Gastroesophageal sphincter (tissue), 3 donors: ENCODE measurements at regions not wholly inside any gene's neighbourhood (a gene's known extent, or its start where the extent isn't known, plus 50 kb on each side); places are given as distances from the start of the nearest gene placed in this dataset.

Source experiments
- CTCF ChIP-seq, 4 experiments: fragments of 200-600 bp in 2 of 4; fragments of 450-650 bp in 2 of 4; sonication (generic) in 1 of 4; IDR thresholded peaks; one replicate each; pipeline ENCODE4 v1.5.1; 2017 to 2019; ENCODE audit warnings: antibody characterized with exemption in 4 of 4, mild to moderate bottlenecking in 2 of 4, moderate library complexity in 2 of 4
- POLR2A ChIP-seq, 2 donors: fragments of 450-650 bp; IDR thresholded peaks; one replicate each; pipeline ENCODE4 v1.6.1; 2017; ENCODE audit warnings: antibody characterized with exemption in 2 of 2, mild to moderate bottlenecking in 2 of 2, moderate library complexity in 1 of 2

GRCh38 chr5:109929376-109929775 lies 239.6 kb downstream of the MAN2A1 start:
- TF ChIP-seq CTCF (IDR thresholded peaks at IDR 0.05) (no peak), POLR2A (IDR thresholded peaks at IDR 0.05) (no peak)
